ENCODE measurements at regions not wholly inside any gene's neighbourhood (a gene's known extent, or its start where the extent isn't known, plus 50 kb on each side); places are given as distances from the start of the nearest gene placed in this dataset.
"Not testable (repeated sequence)": the region's sequence is repeated elsewhere in the genome, so short reads cannot be mapped to it uniquely, and the experiment has no call there.

- not testable (repeated sequence) for H3K36me3 Mint-ChIP-seq (ENCODE audit: low read depth); ATAC-seq (replicated peaks); H3K27me3 Mint-ChIP-seq; H3K27ac Mint-ChIP-seq; H3K4me3 Mint-ChIP-seq; H3K4me1 Mint-ChIP-seq; H3K9me3 Mint-ChIP-seq
Observed at GRCh38 chr15:20680257-20680815, 138.7 kb upstream of the GOLGA6L6 start.

- H3K9me3 Mint-ChIP-seq, result no peaks in the 10 kb centered on the region
- no peak overlapping the region for H3K27ac Mint-ChIP-seq
- H3K4me3 Mint-ChIP-seq, result no peak overlapping the region
- ATAC-seq (replicated peaks), result no peak
- no peaks in the 10 kb centered on the region for H3K4me1 Mint-ChIP-seq
- H3K36me3 Mint-ChIP-seq (ENCODE audit: low read depth), result no peaks in the 10 kb centered on the region
- H3K27me3 Mint-ChIP-seq, result peaks cover 3% of the 10 kb centered on the region
Observed at GRCh38 chr15:20672470-20672869, 130.9 kb upstream of the GOLGA6L6 start.

GRCh38 chr15:20671675-20672074 lies 130.1 kb upstream of the GOLGA6L6 start:
- no peak for ATAC-seq (replicated peaks)
- no peaks in the 10 kb centered on the region for H3K36me3 Mint-ChIP-seq (ENCODE audit: low read depth)
- no peaks in the 10 kb centered on the region for H3K9me3 Mint-ChIP-seq
- no peak overlapping the region for H3K27ac Mint-ChIP-seq
- H3K4me3 Mint-ChIP-seq, result no peak overlapping the region
- H3K27me3 Mint-ChIP-seq, result peaks cover 3% of the 10 kb centered on the region
- H3K4me1 Mint-ChIP-seq, result no peaks in the 10 kb centered on the region

- H3K36me3 Mint-ChIP-seq (ENCODE audit: low read depth); H3K27ac Mint-ChIP-seq; H3K27me3 Mint-ChIP-seq; H3K4me3 Mint-ChIP-seq; H3K9me3 Mint-ChIP-seq; ATAC-seq (replicated peaks); H3K4me1 Mint-ChIP-seq: not testable (repeated sequence)
Observed at GRCh38 chr15:20666410-20666809, 124.8 kb upstream of the GOLGA6L6 start.

GRCh38 chr15:20665653-20666052 lies 124.1 kb upstream of the GOLGA6L6 start:
- ATAC-seq (replicated peaks), result no peak
- H3K27me3 Mint-ChIP-seq, result no peaks in the 10 kb centered on the region
- no peaks in the 10 kb centered on the region for H3K36me3 Mint-ChIP-seq (ENCODE audit: low read depth)
- no peak overlapping the region for H3K27ac Mint-ChIP-seq
- no peak overlapping the region for H3K4me3 Mint-ChIP-seq
- no peaks in the 10 kb centered on the region for H3K4me1 Mint-ChIP-seq
- no peaks in the 10 kb centered on the region for H3K9me3 Mint-ChIP-seq

- no peak overlapping the region for H3K27ac Mint-ChIP-seq
- H3K9me3 Mint-ChIP-seq, result no peaks in the 10 kb centered on the region
- no peaks in the 10 kb centered on the region for H3K4me1 Mint-ChIP-seq
- ATAC-seq (replicated peaks), result no peak
- H3K4me3 Mint-ChIP-seq, result no peak overlapping the region
- no peaks in the 10 kb centered on the region for H3K27me3 Mint-ChIP-seq
- no peaks in the 10 kb centered on the region for H3K36me3 Mint-ChIP-seq (ENCODE audit: low read depth)
Observed at GRCh38 chr15:20659265-20659664, 117.7 kb upstream of the GOLGA6L6 start.

GRCh38 chr15:20658024-20658423 lies 116.4 kb upstream of the GOLGA6L6 start:
- H3K27ac Mint-ChIP-seq, result no peak overlapping the region
- no peaks in the 10 kb centered on the region for H3K27me3 Mint-ChIP-seq
- ATAC-seq (replicated peaks), result no peak
- no peaks in the 10 kb centered on the region for H3K9me3 Mint-ChIP-seq
- H3K4me3 Mint-ChIP-seq, result no peak overlapping the region
- no peaks in the 10 kb centered on the region for H3K36me3 Mint-ChIP-seq (ENCODE audit: low read depth)
- H3K4me1 Mint-ChIP-seq, result no peaks in the 10 kb centered on the region

GRCh38 chr15:20657084-20657483 lies 115.5 kb upstream of the GOLGA6L6 start:
- no peaks in the 10 kb centered on the region for H3K27me3 Mint-ChIP-seq
- no peaks in the 10 kb centered on the region for H3K9me3 Mint-ChIP-seq
- no peak overlapping the region for H3K27ac Mint-ChIP-seq
- H3K36me3 Mint-ChIP-seq (ENCODE audit: low read depth), result no peaks in the 10 kb centered on the region
- no peak overlapping the region for H3K4me3 Mint-ChIP-seq
- ATAC-seq (replicated peaks), result no peak
- H3K4me1 Mint-ChIP-seq, result no peaks in the 10 kb centered on the region

- no peak overlapping the region for H3K4me3 Mint-ChIP-seq
- no peak overlapping the region for H3K27ac Mint-ChIP-seq
- no peaks in the 10 kb centered on the region for H3K9me3 Mint-ChIP-seq
- H3K4me1 Mint-ChIP-seq, result no peaks in the 10 kb centered on the region
- ATAC-seq (replicated peaks), result no peak
- no peaks in the 10 kb centered on the region for H3K36me3 Mint-ChIP-seq (ENCODE audit: low read depth)
- no peaks in the 10 kb centered on the region for H3K27me3 Mint-ChIP-seq
Observed at GRCh38 chr15:20652914-20653313, 111.3 kb upstream of the GOLGA6L6 start.

- H3K4me3 Mint-ChIP-seq; ATAC-seq (replicated peaks); H3K4me1 Mint-ChIP-seq; H3K27me3 Mint-ChIP-seq; H3K27ac Mint-ChIP-seq; H3K9me3 Mint-ChIP-seq; H3K36me3 Mint-ChIP-seq (ENCODE audit: low read depth): not testable (repeated sequence)
Observed at GRCh38 chr15:20648402-20648975, 106.9 kb upstream of the GOLGA6L6 start.

- Mint-ChIP-seq H3K4me3 (no peak overlapping the region), H3K36me3 (ENCODE audit: low read depth) (no peaks in the 10 kb centered on the region), H3K9me3 (no peaks in the 10 kb centered on the region), H3K4me1 (no peaks in the 10 kb centered on the region), H3K27ac (no peak overlapping the region), H3K27me3 (peaks cover 15% of the 10 kb centered on the region)
- peak; percentile 16 for ATAC-seq (replicated peaks)
Observed at GRCh38 chr15:20646529-20647142, 105.0 kb upstream of the GOLGA6L6 start.

- ATAC-seq (replicated peaks), result peak; percentile 47
- Mint-ChIP-seq H3K9me3 (no peaks in the 10 kb centered on the region), H3K4me1 (no peaks in the 10 kb centered on the region), H3K27me3 (peaks cover 15% of the 10 kb centered on the region), H3K36me3 (ENCODE audit: low read depth) (no peaks in the 10 kb centered on the region), H3K27ac (no peak overlapping the region), H3K4me3 (no peak overlapping the region)
Observed at GRCh38 chr15:20645956-20646355, 104.4 kb upstream of the GOLGA6L6 start.

- no peak for ATAC-seq (replicated peaks)
- Mint-ChIP-seq H3K36me3 (ENCODE audit: low read depth) (no peaks in the 10 kb centered on the region), H3K4me3 (no peak overlapping the region), H3K27me3 (peaks cover 15% of the 10 kb centered on the region), H3K9me3 (no peaks in the 10 kb centered on the region), H3K4me1 (no peaks in the 10 kb centered on the region), H3K27ac (no peak overlapping the region)
Observed at GRCh38 chr15:20644896-20645295, 103.3 kb upstream of the GOLGA6L6 start.

GRCh38 chr15:20643829-20644425 lies 102.3 kb upstream of the GOLGA6L6 start:
- no peaks in the 10 kb centered on the region for H3K9me3 Mint-ChIP-seq
- H3K27me3 Mint-ChIP-seq, result peaks cover 15% of the 10 kb centered on the region
- ATAC-seq (replicated peaks), result no peak
- no peak overlapping the region for H3K27ac Mint-ChIP-seq
- no peak overlapping the region for H3K4me3 Mint-ChIP-seq
- H3K36me3 Mint-ChIP-seq (ENCODE audit: low read depth), result no peaks in the 10 kb centered on the region
- no peaks in the 10 kb centered on the region for H3K4me1 Mint-ChIP-seq

GRCh38 chr15:20643024-20643770 lies 101.6 kb upstream of the GOLGA6L6 start:
- no peaks in the 10 kb centered on the region for H3K4me1 Mint-ChIP-seq
- no peak overlapping the region for H3K27ac Mint-ChIP-seq

More at GRCh38 chr15:20643024-20643770, 101.6 kb upstream of the GOLGA6L6 start:
- peaks cover 15% of the 10 kb centered on the region for H3K27me3 Mint-ChIP-seq
- H3K4me3 Mint-ChIP-seq, result no peak overlapping the region
- H3K36me3 Mint-ChIP-seq (ENCODE audit: low read depth), result no peaks in the 10 kb centered on the region
- no peaks in the 10 kb centered on the region for H3K9me3 Mint-ChIP-seq
- ATAC-seq (replicated peaks), result no peak
